HG02943 (cell line): ENCODE measurements at regions not wholly inside any gene's neighbourhood (a gene's known extent, or its start where the extent isn't known, plus 50 kb on each side); places are given as distances from the start of the nearest gene placed in this dataset.
A peak's percentile ranks its signal among the peaks of the same experiment; 100 is the strongest.

ENCODE experiments used
- ATAC-seq: cut with Tn5 transposase; IDR thresholded peaks from one replicate; pipeline ENCODE4 v1.9.1; 2021; ENCODE audit warnings: mild to moderate bottlenecking, low read depth, moderate library complexity; ENCODE audit not compliant: unreplicated experiment

- ATAC-seq = no peak
Measured at GRCh38 chr10:29007748-29008610, 280.9 kb upstream of the LYZL1 start.

GRCh38 chr10:29009464-29009863 is 279.4 kb upstream of the LYZL1 start:
- ATAC-seq = no peak

GRCh38 chr10:29011516-29011915 is 277.4 kb upstream of the LYZL1 start:
- ATAC-seq = no peak

GRCh38 chr10:29012926-29013554 is 275.8 kb upstream of the LYZL1 start:
- ATAC-seq = no peak

- ATAC-seq = no peak
Measured at GRCh38 chr10:29021591-29021990, 267.3 kb upstream of the LYZL1 start.

GRCh38 chr10:29022513-29022912 is 266.4 kb upstream of the LYZL1 start:
- ATAC-seq = no peak

- ATAC-seq = no peak
Measured at GRCh38 chr10:29023678-29024077, 265.2 kb upstream of the LYZL1 start.

- ATAC-seq = no peak
Measured at GRCh38 chr10:29026065-29026797, 262.6 kb upstream of the LYZL1 start.

GRCh38 chr10:29026802-29027580 is 261.9 kb upstream of the LYZL1 start:
- no peak for ATAC-seq

- ATAC-seq = no peak
Measured at GRCh38 chr10:29028486-29028885, 260.4 kb upstream of the LYZL1 start.

GRCh38 chr10:29030900-29031299 is 258.0 kb upstream of the LYZL1 start:
- no peak for ATAC-seq

- no peak for ATAC-seq
Measured at GRCh38 chr10:29032169-29032568, 256.7 kb upstream of the LYZL1 start.

- peak; percentile 60 for ATAC-seq
Measured at GRCh38 chr10:29033311-29033940, 255.4 kb upstream of the LYZL1 start.

GRCh38 chr10:29034592-29034991 is 254.3 kb upstream of the LYZL1 start:
- ATAC-seq = no peak

GRCh38 chr10:29035721-29036120 is 253.1 kb upstream of the LYZL1 start:
- no peak for ATAC-seq

- ATAC-seq = no peak
Measured at GRCh38 chr10:29037348-29038113, 251.3 kb upstream of the LYZL1 start.

GRCh38 chr10:29039091-29039490 is 249.8 kb upstream of the LYZL1 start:
- ATAC-seq = no peak

GRCh38 chr10:29039677-29040189 is 249.1 kb upstream of the LYZL1 start:
- no peak for ATAC-seq

- ATAC-seq = no peak
Measured at GRCh38 chr10:29041616-29042015, 247.3 kb upstream of the LYZL1 start.
